ENCODE measurements at regions not wholly inside any gene's neighbourhood (a gene's known extent, or its start where the extent isn't known, plus 50 kb on each side); places are given as distances from the start of the nearest gene placed in this dataset.

DNA sequence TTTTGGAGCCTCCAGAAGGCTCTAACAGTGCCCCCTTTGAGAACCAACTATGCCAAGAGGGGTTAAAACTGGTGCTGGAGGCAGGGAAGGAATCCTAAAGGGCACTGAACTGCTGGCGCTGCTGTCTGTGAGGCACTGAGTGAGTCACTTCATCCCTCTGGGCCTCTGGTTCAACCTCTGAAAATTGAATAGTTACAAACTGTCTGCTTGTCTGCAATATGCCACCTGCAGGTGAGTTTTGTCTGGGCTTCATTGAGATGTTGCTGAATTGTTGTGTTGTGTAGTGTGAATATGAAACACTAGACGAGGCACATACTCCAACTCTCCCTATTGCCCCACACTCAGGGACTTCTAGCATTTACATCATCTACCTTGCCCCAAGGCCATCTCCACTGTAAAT, 68.0 kb downstream of the GRIN2B start:
- H3K4me3 ChIP-seq (replicated peaks; ENCODE audit: insufficient read depth, low read length): no peak overlapping the region
- no peak for TF ChIP-seq POLR2AphosphoS5 (IDR thresholded peaks at IDR 0.05; ENCODE audit: low read depth)
- TF ChIP-seq, protein P1, sequence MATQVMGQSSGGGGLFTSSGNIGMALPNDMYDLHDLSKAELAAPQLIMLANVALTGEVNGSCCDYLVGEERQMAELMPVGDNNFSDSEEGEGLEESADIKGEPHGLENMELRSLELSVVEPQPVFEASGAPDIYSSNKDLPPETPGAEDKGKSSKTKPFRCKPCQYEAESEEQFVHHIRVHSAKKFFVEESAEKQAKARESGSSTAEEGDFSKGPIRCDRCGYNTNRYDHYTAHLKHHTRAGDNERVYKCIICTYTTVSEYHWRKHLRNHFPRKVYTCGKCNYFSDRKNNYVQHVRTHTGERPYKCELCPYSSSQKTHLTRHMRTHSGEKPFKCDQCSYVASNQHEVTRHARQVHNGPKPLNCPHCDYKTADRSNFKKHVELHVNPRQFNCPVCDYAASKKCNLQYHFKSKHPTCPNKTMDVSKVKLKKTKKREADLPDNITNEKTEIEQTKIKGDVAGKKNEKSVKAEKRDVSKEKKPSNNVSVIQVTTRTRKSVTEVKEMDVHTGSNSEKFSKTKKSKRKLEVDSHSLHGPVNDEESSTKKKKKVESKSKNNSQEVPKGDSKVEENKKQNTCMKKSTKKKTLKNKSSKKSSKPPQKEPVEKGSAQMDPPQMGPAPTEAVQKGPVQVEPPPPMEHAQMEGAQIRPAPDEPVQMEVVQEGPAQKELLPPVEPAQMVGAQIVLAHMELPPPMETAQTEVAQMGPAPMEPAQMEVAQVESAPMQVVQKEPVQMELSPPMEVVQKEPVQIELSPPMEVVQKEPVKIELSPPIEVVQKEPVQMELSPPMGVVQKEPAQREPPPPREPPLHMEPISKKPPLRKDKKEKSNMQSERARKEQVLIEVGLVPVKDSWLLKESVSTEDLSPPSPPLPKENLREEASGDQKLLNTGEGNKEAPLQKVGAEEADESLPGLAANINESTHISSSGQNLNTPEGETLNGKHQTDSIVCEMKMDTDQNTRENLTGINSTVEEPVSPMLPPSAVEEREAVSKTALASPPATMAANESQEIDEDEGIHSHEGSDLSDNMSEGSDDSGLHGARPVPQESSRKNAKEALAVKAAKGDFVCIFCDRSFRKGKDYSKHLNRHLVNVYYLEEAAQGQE (IDR thresholded peaks at IDR 0.05; ENCODE audit: insufficient replicate concordance, low read depth): no peak
- no peak for TF ChIP-seq SPI1 (IDR thresholded peaks at IDR 0.05; ENCODE audit: borderline replicate concordance, low read depth)
- no peak for TF ChIP-seq GABPA (IDR thresholded peaks at IDR 0.05; ENCODE audit: low read depth)
- TF ChIP-seq, protein P2, sequence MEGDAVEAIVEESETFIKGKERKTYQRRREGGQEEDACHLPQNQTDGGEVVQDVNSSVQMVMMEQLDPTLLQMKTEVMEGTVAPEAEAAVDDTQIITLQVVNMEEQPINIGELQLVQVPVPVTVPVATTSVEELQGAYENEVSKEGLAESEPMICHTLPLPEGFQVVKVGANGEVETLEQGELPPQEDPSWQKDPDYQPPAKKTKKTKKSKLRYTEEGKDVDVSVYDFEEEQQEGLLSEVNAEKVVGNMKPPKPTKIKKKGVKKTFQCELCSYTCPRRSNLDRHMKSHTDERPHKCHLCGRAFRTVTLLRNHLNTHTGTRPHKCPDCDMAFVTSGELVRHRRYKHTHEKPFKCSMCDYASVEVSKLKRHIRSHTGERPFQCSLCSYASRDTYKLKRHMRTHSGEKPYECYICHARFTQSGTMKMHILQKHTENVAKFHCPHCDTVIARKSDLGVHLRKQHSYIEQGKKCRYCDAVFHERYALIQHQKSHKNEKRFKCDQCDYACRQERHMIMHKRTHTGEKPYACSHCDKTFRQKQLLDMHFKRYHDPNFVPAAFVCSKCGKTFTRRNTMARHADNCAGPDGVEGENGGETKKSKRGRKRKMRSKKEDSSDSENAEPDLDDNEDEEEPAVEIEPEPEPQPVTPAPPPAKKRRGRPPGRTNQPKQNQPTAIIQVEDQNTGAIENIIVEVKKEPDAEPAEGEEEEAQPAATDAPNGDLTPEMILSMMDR (IDR thresholded peaks at IDR 0.05; ENCODE audit: insufficient read depth, low read length): no peak

DNA sequence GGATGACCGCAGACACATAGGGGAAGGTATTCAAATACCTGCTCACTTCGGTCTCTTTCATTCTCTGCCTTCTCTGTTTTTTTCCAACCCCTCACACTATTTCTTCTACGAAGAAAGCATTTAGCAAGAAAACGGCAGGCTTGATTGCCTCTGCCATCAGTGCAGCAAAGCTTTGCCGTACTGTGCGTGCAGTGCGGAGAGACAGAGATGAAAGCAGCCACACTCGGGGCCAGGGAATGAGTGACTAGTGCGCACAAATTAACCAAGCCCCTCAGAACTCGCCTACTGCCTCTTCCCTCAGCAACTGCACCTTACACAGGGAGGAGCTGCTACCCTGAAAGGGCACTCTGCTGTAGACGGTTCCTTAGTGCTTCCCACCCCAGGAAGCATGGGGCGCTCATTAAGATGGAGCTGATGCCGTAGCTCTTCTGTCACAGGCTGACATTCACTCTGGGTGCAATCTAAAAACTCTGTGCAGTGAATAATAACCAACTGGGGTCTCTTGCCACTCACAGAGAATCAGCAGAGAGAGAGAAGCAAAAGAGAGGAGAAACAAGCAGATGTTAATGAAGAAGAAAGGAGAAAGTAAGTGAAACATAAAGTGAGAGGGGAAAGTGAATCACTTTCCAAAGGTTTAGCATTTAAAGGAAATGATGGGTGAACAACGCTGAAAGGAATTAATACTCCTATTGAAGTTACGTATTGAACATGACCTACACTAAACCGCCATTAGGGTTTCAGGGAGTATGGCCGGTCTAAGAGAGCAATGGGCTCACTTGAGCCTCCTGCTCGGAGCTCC, 69.4 kb downstream of the GRIN2B start:
- TF ChIP-seq, protein P2 (IDR thresholded peaks at IDR 0.05; ENCODE audit: insufficient read depth, low read length): no peak
- TF ChIP-seq SPI1 (IDR thresholded peaks at IDR 0.05; ENCODE audit: borderline replicate concordance, low read depth) (no peak), GABPA (IDR thresholded peaks at IDR 0.05; ENCODE audit: low read depth) (no peak), POLR2AphosphoS5 (IDR thresholded peaks at IDR 0.05; ENCODE audit: low read depth) (no peak)
- TF ChIP-seq, protein P1 (IDR thresholded peaks at IDR 0.05; ENCODE audit: insufficient replicate concordance, low read depth): no peak
- no peak for DNase-seq (ENCODE audit: low read depth in 1 of 2, low spot score in 1 of 2)
- Histone ChIP-seq H3K27ac (replicated peaks) (no peak overlapping the region), H3K4me3 (replicated peaks; ENCODE audit: insufficient read depth, low read length) (no peak overlapping the region), H3K27me3 (ENCODE audit: insufficient read depth, poor library complexity, severe bottlenecking) (no peaks in the 10 kb centered on the region)

More for the DNA sequence above, 68.0 kb downstream of the GRIN2B start:
- H3K27ac ChIP-seq (replicated peaks): no peak overlapping the region
- H3K27me3 ChIP-seq (ENCODE audit: insufficient read depth, poor library complexity, severe bottlenecking): peaks cover 2% of the 10 kb centered on the region
- no peak for DNase-seq (ENCODE audit: low read depth in 1 of 2, low spot score in 1 of 2)

DNA sequence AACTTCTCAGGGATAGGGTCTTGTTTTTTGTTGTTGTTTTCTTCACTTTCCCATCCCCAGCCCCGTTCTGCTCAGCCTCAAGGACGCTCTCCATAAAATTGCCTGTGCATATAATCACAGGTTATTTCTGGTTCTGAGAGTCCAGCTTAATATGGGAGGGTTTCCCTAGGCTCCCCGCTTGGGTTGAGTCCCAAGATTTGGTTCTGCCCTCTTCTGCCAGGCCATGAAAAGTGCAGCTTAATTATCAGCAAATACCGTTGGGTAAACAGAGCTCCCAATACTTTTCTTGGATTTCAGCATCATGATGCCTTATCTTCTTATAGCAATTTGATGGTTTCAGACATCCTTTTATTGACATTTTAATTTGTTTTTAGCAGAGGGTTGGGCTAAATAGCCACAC, 75.6 kb downstream of the GRIN2B start:
- no peak overlapping the region for H3K27ac ChIP-seq (replicated peaks)
- no peak for TF ChIP-seq GABPA (IDR thresholded peaks at IDR 0.05; ENCODE audit: low read depth)
- TF ChIP-seq, protein P2 (IDR thresholded peaks at IDR 0.05; ENCODE audit: insufficient read depth, low read length): no peak
- TF ChIP-seq POLR2AphosphoS5 (IDR thresholded peaks at IDR 0.05; ENCODE audit: low read depth): no peak
- TF ChIP-seq, protein P1 (IDR thresholded peaks at IDR 0.05; ENCODE audit: insufficient replicate concordance, low read depth): no peak
- TF ChIP-seq SPI1 (IDR thresholded peaks at IDR 0.05; ENCODE audit: borderline replicate concordance, low read depth): no peak
- DNase-seq (ENCODE audit: low read depth in 1 of 2, low spot score in 1 of 2): no peak
- no peak overlapping the region for H3K4me3 ChIP-seq (replicated peaks; ENCODE audit: insufficient read depth, low read length)
- no peaks in the 10 kb centered on the region for H3K27me3 ChIP-seq (ENCODE audit: insufficient read depth, poor library complexity, severe bottlenecking)
